ENCODE measurements at regions not wholly inside any gene's neighbourhood (a gene's known extent, or its start where the extent isn't known, plus 50 kb on each side); places are given as distances from the start of the nearest gene placed in this dataset.

- Histone ChIP-seq H3K9ac (ENCODE audit: low read length) (no peak overlapping the region), H3K27me3 (replicated peaks in 1 of 4; ENCODE audit: control extremely low read depth in 1 of 4, control insufficient read depth in 3 of 4, insufficient read depth in 4 of 4, low read length in 3 of 4) (no peaks in the 10 kb centered on the region), H3K4me2 (replicated peaks; ENCODE audit: low read depth, low read length, poor library complexity, severe bottlenecking) (no peak overlapping the region), H3K36me3 (replicated peaks in 1 of 2; ENCODE audit: control extremely low read depth in 1 of 2, control insufficient read depth in 1 of 2, extremely low read depth in 1 of 2, insufficient read depth in 2 of 2, low read length in 1 of 2) (no peaks in the 10 kb centered on the region), H3K9me3 (ENCODE audit: control extremely low read depth in 1 of 3, control insufficient read depth in 2 of 3, insufficient read depth in 1 of 3, low read length in 2 of 3) (no peaks in the 10 kb centered on the region), H4K20me1 (ENCODE audit: control insufficient read depth, insufficient read depth, low read length, poor library complexity, severe bottlenecking) (no peaks in the 10 kb centered on the region), H3K4me3 (ENCODE audit: control extremely low read depth in 1 of 5, extremely low read depth in 1 of 5, insufficient read depth in 1 of 5, low read depth in 2 of 5, low read length in 4 of 5) (no peak overlapping the region), H3K27ac (ENCODE audit: low read length in 2 of 2) (no peak overlapping the region), H2AFZ (ENCODE audit: insufficient read depth, low read depth, low read length, poor library complexity, severe bottlenecking) (no peak overlapping the region), H3K4me1 (ENCODE audit: control insufficient read depth in 2 of 2, insufficient read depth in 2 of 2, low read length in 2 of 2) (no peaks in the 10 kb centered on the region), H3K79me2 (ENCODE audit: control insufficient read depth, insufficient read depth, low read length) (no peaks in the 10 kb centered on the region)
- Mint-ChIP-seq H3K4me1 (no peaks in the 10 kb centered on the region), H3K27me3 (peaks cover 3% of the 10 kb centered on the region), H3K4me3 (no peak overlapping the region), H3K27ac (no peak overlapping the region), H3K9me3 (ENCODE audit: insufficient read depth) (no peaks in the 10 kb centered on the region)
- DNase-seq (no peak), ATAC-seq (ENCODE audit: low read depth) (no peak)
- ChIA-PET CTCF (no interaction called here), POLR2A (no interaction called here)
- WGBS (ENCODE audit: insufficient coverage) = 80% methylated on average over 1 of the region's 4 CpGs
- TF ChIP-seq CTCF (IDR thresholded peaks at IDR 0.05) (no peak), EZH2 (IDR thresholded peaks at IDR 0.05; ENCODE audit: borderline replicate concordance, insufficient read depth, low read depth, low read length, poor library complexity, severe bottlenecking) (no peak)
- intact Hi-C loops (cut with micrococcal nuclease) = no loop called here
These were observed 310.3 kb upstream of the EDNRB start for GRCh38 chr13:78228940-78229339.

- CTCF ChIA-PET = no interaction called here
- H3K4me3 Mint-ChIP-seq = no peak overlapping the region
- intact Hi-C loops (cut with micrococcal nuclease) = no loop called here
These were observed 309.6 kb upstream of the EDNRB start for GRCh38 chr13:78228211-78228610.

More at GRCh38 chr13:78228211-78228610, 309.6 kb upstream of the EDNRB start:
- H3K4me1 ChIP-seq (ENCODE audit: control insufficient read depth in 2 of 2, insufficient read depth in 2 of 2, low read length in 2 of 2) = no peaks in the 10 kb centered on the region
- ATAC-seq (ENCODE audit: low read depth) (no peak), DNase-seq (no peak)
- Mint-ChIP-seq H3K27ac (no peak overlapping the region), H3K27me3 (peaks cover 3% of the 10 kb centered on the region), H3K9me3 (ENCODE audit: insufficient read depth) (no peaks in the 10 kb centered on the region), H3K4me1 (no peaks in the 10 kb centered on the region)
- no CpG with 5 or more reads among the region's 1 CpG for WGBS (ENCODE audit: insufficient coverage)
- TF ChIP-seq CTCF (IDR thresholded peaks at IDR 0.05) = no peak
- TF ChIP-seq EZH2 (IDR thresholded peaks at IDR 0.05; ENCODE audit: borderline replicate concordance, insufficient read depth, low read depth, low read length, poor library complexity, severe bottlenecking) = no peak
- H3K9me3 ChIP-seq (ENCODE audit: control extremely low read depth in 1 of 3, control insufficient read depth in 2 of 3, insufficient read depth in 1 of 3, low read length in 2 of 3) = no peaks in the 10 kb centered on the region
- H2AFZ ChIP-seq (ENCODE audit: insufficient read depth, low read depth, low read length, poor library complexity, severe bottlenecking) = no peak overlapping the region
- H3K4me2 ChIP-seq (replicated peaks; ENCODE audit: low read depth, low read length, poor library complexity, severe bottlenecking) = no peak overlapping the region
- H4K20me1 ChIP-seq (ENCODE audit: control insufficient read depth, insufficient read depth, low read length, poor library complexity, severe bottlenecking) = no peaks in the 10 kb centered on the region
- no peaks in the 10 kb centered on the region for H3K79me2 ChIP-seq (ENCODE audit: control insufficient read depth, insufficient read depth, low read length)
- no peak overlapping the region for H3K4me3 ChIP-seq (ENCODE audit: control extremely low read depth in 1 of 5, extremely low read depth in 1 of 5, insufficient read depth in 1 of 5, low read depth in 2 of 5, low read length in 4 of 5)
- no peak overlapping the region for H3K9ac ChIP-seq (ENCODE audit: low read length)
- H3K27ac ChIP-seq (ENCODE audit: low read length in 2 of 2) = no peak overlapping the region
- H3K27me3 ChIP-seq (replicated peaks in 1 of 4; ENCODE audit: control extremely low read depth in 1 of 4, control insufficient read depth in 3 of 4, insufficient read depth in 4 of 4, low read length in 3 of 4) = no peaks in the 10 kb centered on the region
- POLR2A ChIA-PET = no interaction called here
- H3K36me3 ChIP-seq (replicated peaks in 1 of 2; ENCODE audit: control extremely low read depth in 1 of 2, control insufficient read depth in 1 of 2, extremely low read depth in 1 of 2, insufficient read depth in 2 of 2, low read length in 1 of 2) = no peaks in the 10 kb centered on the region

Data from B cell (primary cell).